ENCODE measurements at regions not wholly inside any gene's neighbourhood (a gene's known extent, or its start where the extent isn't known, plus 50 kb on each side); places are given as distances from the start of the nearest gene placed in this dataset.

GRCh38 chr5:18305288-18305924, 671.1 kb downstream of the TAF11L14 start:
- ChIA-PET CTCF (ENCODE audit: partially characterized antibody) (interaction anchor here (0.9 to 3.7 kb wide), 12 partner anchors 9 to 1091 kb away, joined by 3 to 30 read pairs (median 4); no protein-coding TSS in a partner anchor), POLR2A (ENCODE audit: partially characterized antibody) (no interaction called here)
- no peaks in the 10 kb centered on the region for H3K79me1 ChIP-seq (ENCODE audit: low read depth, low read length)
- peaks cover 0 to 6% (median 0%) of the 10 kb centered on the region in 4 experiments; a peak in 1 of 7 replicates for H3K4me1 ChIP-seq (replicated peaks in 1 of 4; ENCODE audit: control insufficient read depth in 3 of 4, insufficient read depth in 4 of 4, low read length in 3 of 4)
- no peak overlapping the region for H4K8ac ChIP-seq (ENCODE audit: extremely low read depth, insufficient read depth, low read length)
- H3K4me3 ChIP-seq (ENCODE audit: extremely low read depth in 1 of 4, insufficient read depth in 2 of 4, low read depth in 3 of 4, low read length in 4 of 4): no peak overlapping the region
- no peak overlapping the region for H3K4ac ChIP-seq (replicated peaks; ENCODE audit: insufficient read length, low read depth, low read length)
- no peaks in the 10 kb centered on the region for H3K36me3 ChIP-seq (ENCODE audit: control insufficient read depth in 2 of 4, insufficient read depth in 4 of 4, low read length in 3 of 4)
- H3K23ac ChIP-seq (ENCODE audit: insufficient read length): no peak overlapping the region
- no peak for DNase-seq (ENCODE audit: low read depth in 1 of 2, low spot score in 2 of 2)
- no peaks in the 10 kb centered on the region for H3K79me2 ChIP-seq (ENCODE audit: control insufficient read depth in 1 of 2, insufficient read depth in 2 of 2, low read length in 2 of 2)
- H2BK20ac ChIP-seq (ENCODE audit: low read length): no peak overlapping the region
- H2BK12ac ChIP-seq (ENCODE audit: low read depth, low read length): no peak overlapping the region
- no peak overlapping the region for H3K9ac ChIP-seq (replicated peaks in 1 of 4; ENCODE audit: extremely low read depth in 1 of 4, low read depth in 3 of 4, low read length in 3 of 4)
- H3K56ac ChIP-seq (replicated peaks; ENCODE audit: insufficient read length, low read depth, low read length): no peak overlapping the region
- H2BK5ac ChIP-seq (ENCODE audit: low read depth, low read length): no peak overlapping the region
- 89% methylated on average over 8 of the region's 8 CpGs; no CpG with 5 or more reads in 1 of the 2 experiments for WGBS, 2 experiments (ENCODE audit: extremely low coverage in 1 of 2, insufficient coverage in 1 of 2, insufficient read length in 1 of 2, insufficient replicate concordance in 2 of 2, low coverage in 1 of 2, low lambda C conversion rate in 2 of 2, missing lambda C conversion rate in 1 of 2)
- no peak overlapping the region for H3K14ac ChIP-seq (ENCODE audit: insufficient read length)
- TF ChIP-seq ASH2L (IDR thresholded peaks at IDR 0.05; ENCODE audit: low read length) (no peak), CTCF (IDR thresholded peaks at IDR 0.05; ENCODE audit: control extremely low read depth in 1 of 3, insufficient read depth in 1 of 3, low read depth in 1 of 3, low read length in 3 of 3) (peak in 2 of 3 experiments; percentile 63 to 79; a peak in 3 of 4 replicates), RAD21 (IDR thresholded peaks at IDR 0.05 in 1 of 2, conservative IDR thresholded peaks at IDR 0.05 in 1 of 2; ENCODE audit: low read depth in 2 of 2, low read length in 2 of 2) (peak; percentile 93 to 94), SAP30 (IDR thresholded peaks at IDR 0.05; ENCODE audit: insufficient read depth, insufficient replicate concordance, low read length) (no peak), YY1 (IDR thresholded peaks at IDR 0.05; ENCODE audit: low read depth, low read length) (no peak)
- no peak overlapping the region for H2BK15ac ChIP-seq (ENCODE audit: low read length)
- H3K18ac ChIP-seq (ENCODE audit: extremely low read depth, low read length): no peak overlapping the region
- H4K91ac ChIP-seq (replicated peaks; ENCODE audit: insufficient read length, low read length): no peak overlapping the region
- H3K27ac ChIP-seq (ENCODE audit: low read depth, low read length): no peak overlapping the region
- no peak overlapping the region for H2BK120ac ChIP-seq (replicated peaks; ENCODE audit: low read depth, low read length)
- no peak overlapping the region for H4K5ac ChIP-seq (ENCODE audit: insufficient read length, low read depth, low read length)
- peak; percentile 92 for FAIRE-seq
- no peak overlapping the region for H2AFZ ChIP-seq (ENCODE audit: low read length)
- peaks cover 0 to 12% of the 10 kb centered on the region in 2 experiments; a peak in 2 of 4 replicates for H3K9me3 ChIP-seq (ENCODE audit: insufficient read depth in 2 of 2, low read depth in 1 of 2, low read length in 1 of 2)
- H2AK5ac ChIP-seq (ENCODE audit: low read depth, low read length): no peak overlapping the region
- H3K23me2 ChIP-seq (ENCODE audit: low read depth, low read length): no peaks in the 10 kb centered on the region
- H4K20me1 ChIP-seq (replicated peaks in 1 of 2; ENCODE audit: control insufficient read depth in 1 of 2, insufficient read depth in 2 of 2, low read length in 2 of 2): no peaks in the 10 kb centered on the region
- no peaks in the 10 kb centered on the region for H3K27me3 ChIP-seq (replicated peaks in 1 of 4; ENCODE audit: control insufficient read depth in 3 of 4, extremely low read depth in 1 of 4, insufficient read depth in 3 of 4, low read length in 3 of 4)
- no peak overlapping the region for H3K4me2 ChIP-seq (ENCODE audit: insufficient read depth in 1 of 2, low read depth in 2 of 2, low read length in 2 of 2)

Data from H1 (cell line).